ENCODE measurements at regions not wholly inside any gene's neighbourhood (a gene's known extent, or its start where the extent isn't known, plus 50 kb on each side); places are given as distances from the start of the nearest gene placed in this dataset.

DNA sequence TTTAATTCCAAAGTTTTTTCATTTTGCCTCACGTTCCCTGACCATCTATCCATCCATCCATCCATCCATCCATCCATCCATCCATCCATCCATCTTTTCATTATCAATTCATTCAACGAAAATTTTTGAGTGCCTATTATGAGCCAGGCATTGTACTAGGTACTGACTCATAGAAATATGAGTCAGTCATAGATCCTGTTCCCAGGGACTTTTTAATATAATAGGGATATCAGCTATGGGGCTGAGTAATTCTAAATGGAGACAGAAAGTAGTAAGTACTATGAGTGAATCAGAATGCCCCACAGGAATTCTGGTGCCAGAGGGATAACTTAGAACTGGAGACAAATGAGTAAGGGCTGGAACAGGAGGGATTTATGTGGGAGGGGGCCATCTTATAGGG is 49.8 kb upstream of the GNG12 start:
- no peak for FAIRE-seq
- TF ChIP-seq CTCF (IDR thresholded peaks at IDR 0.05; ENCODE audit: insufficient read depth, low read length, severe bottlenecking): no peak
- peak; percentile 96 for DNase-seq (ENCODE audit: low read depth)
- Histone ChIP-seq H3K36me3 (ENCODE audit: control insufficient read depth, insufficient read depth, low read length) (no peaks in the 10 kb centered on the region), H3K27me3 (ENCODE audit: control insufficient read depth, insufficient read depth, low read length) (no peaks in the 10 kb centered on the region), H3K4me3 (ENCODE audit: low read depth, low read length) (no peak overlapping the region)

Measured in bronchial epithelial cell (primary cell).